ENCODE measurements at regions not wholly inside any gene's neighbourhood (a gene's known extent, or its start where the extent isn't known, plus 50 kb on each side); places are given as distances from the start of the nearest gene placed in this dataset.

- no peak for TF ChIP-seq CTCF (IDR thresholded peaks at IDR 0.05)
- TF ChIP-seq POLR2A (IDR thresholded peaks at IDR 0.05) = no peak
Observed at GRCh38 chr10:83869898-83870297, 269.4 kb upstream of the GHITM start.

Measured in thyroid gland (tissue), 4 donors.